ENCODE measurements at regions not wholly inside any gene's neighbourhood (a gene's known extent, or its start where the extent isn't known, plus 50 kb on each side); places are given as distances from the start of the nearest gene placed in this dataset.

DNA sequence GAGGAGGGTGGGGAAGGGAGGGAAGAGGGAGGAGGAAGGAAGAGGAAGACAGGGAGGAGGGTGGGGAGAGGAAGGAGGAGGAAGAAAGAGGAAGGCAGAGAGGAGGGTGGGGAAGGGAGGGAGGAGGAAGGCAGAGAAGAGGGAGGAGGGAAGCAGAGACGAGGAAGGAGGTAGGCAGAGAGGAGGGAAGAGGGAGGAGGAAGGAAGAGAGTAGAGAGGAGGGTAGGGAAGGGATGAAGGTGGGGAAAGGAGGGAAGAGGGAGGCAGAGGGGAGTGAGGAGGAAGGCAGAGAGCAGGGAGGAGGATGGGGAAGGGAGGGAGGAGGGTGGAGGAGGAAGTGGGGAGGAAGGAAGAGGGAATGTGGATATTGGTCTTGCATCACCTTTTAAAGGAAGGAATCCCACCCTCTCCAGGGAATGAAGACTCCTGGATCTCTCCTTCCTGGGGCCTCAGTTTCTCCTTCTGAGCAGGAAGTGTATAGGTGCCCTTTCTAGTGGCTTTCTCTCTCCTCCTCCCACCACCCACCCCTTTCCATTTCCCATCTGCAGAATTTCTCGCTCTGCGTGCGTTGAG is 188.9 kb upstream of the ZNF618 start:
- TF ChIP-seq, protein P1, sequence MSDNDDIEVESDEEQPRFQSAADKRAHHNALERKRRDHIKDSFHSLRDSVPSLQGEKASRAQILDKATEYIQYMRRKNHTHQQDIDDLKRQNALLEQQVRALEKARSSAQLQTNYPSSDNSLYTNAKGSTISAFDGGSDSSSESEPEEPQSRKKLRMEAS (IDR thresholded peaks at IDR 0.05), result no peak
- TF ChIP-seq NFIC (IDR thresholded peaks at IDR 0.05), result no peak
- TF ChIP-seq, protein P2, sequence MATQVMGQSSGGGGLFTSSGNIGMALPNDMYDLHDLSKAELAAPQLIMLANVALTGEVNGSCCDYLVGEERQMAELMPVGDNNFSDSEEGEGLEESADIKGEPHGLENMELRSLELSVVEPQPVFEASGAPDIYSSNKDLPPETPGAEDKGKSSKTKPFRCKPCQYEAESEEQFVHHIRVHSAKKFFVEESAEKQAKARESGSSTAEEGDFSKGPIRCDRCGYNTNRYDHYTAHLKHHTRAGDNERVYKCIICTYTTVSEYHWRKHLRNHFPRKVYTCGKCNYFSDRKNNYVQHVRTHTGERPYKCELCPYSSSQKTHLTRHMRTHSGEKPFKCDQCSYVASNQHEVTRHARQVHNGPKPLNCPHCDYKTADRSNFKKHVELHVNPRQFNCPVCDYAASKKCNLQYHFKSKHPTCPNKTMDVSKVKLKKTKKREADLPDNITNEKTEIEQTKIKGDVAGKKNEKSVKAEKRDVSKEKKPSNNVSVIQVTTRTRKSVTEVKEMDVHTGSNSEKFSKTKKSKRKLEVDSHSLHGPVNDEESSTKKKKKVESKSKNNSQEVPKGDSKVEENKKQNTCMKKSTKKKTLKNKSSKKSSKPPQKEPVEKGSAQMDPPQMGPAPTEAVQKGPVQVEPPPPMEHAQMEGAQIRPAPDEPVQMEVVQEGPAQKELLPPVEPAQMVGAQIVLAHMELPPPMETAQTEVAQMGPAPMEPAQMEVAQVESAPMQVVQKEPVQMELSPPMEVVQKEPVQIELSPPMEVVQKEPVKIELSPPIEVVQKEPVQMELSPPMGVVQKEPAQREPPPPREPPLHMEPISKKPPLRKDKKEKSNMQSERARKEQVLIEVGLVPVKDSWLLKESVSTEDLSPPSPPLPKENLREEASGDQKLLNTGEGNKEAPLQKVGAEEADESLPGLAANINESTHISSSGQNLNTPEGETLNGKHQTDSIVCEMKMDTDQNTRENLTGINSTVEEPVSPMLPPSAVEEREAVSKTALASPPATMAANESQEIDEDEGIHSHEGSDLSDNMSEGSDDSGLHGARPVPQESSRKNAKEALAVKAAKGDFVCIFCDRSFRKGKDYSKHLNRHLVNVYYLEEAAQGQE (IDR thresholded peaks at IDR 0.05; ENCODE audit: low read depth), result no peak
- no peak for TF ChIP-seq YY1 (IDR thresholded peaks at IDR 0.05; ENCODE audit: low read depth)
- no peak for TF ChIP-seq TCF12 (IDR thresholded peaks at IDR 0.05; ENCODE audit: low read depth)
- TF ChIP-seq FOXM1 (IDR thresholded peaks at IDR 0.05; ENCODE audit: borderline replicate concordance, low read depth), result no peak
- TF ChIP-seq EP300 (IDR thresholded peaks at IDR 0.05; ENCODE audit: borderline replicate concordance), result no peak
- no peak for TF ChIP-seq RAD21 (IDR thresholded peaks at IDR 0.05; ENCODE audit: low read depth)
- TF ChIP-seq TEAD4 (IDR thresholded peaks at IDR 0.05), result no peak
- TF ChIP-seq EGR1 (IDR thresholded peaks at IDR 0.05), result no peak
- TF ChIP-seq CEBPB (IDR thresholded peaks at IDR 0.05), result no peak
- no peak for TF ChIP-seq TAF1 (IDR thresholded peaks at IDR 0.05; ENCODE audit: low read depth)
- TF ChIP-seq ZBTB7A (IDR thresholded peaks at IDR 0.05; ENCODE audit: low read depth), result no peak

Measured in Ishikawa (cell line).